OCI-LY1 (cell line): ENCODE measurements at regions not wholly inside any gene's neighbourhood (a gene's known extent, or its start where the extent isn't known, plus 50 kb on each side); places are given as distances from the start of the nearest gene placed in this dataset.

Source experiments
- EZH2 ChIP-seq: fragments of 200-600 bp; sonication (generic), shearing (Covaris generic); IDR thresholded peaks from 2 replicates; pipeline ENCODE4 v1.8.0; 2017; ENCODE audit warnings: borderline replicate concordance, mixed run types, mild to moderate bottlenecking, antibody characterized with exemption, low read length, moderate library complexity, mixed read lengths
- TF ChIP-seq, protein P1 (sequence below): fragments of 200-600 bp; sonication (generic), shearing (Covaris generic); IDR thresholded peaks from 2 replicates; pipeline ENCODE4 v1.5.1; 2017; ENCODE audit warnings: mild to moderate bottlenecking, antibody characterized with exemption, low read length, moderate library complexity, mixed read lengths

DNA sequence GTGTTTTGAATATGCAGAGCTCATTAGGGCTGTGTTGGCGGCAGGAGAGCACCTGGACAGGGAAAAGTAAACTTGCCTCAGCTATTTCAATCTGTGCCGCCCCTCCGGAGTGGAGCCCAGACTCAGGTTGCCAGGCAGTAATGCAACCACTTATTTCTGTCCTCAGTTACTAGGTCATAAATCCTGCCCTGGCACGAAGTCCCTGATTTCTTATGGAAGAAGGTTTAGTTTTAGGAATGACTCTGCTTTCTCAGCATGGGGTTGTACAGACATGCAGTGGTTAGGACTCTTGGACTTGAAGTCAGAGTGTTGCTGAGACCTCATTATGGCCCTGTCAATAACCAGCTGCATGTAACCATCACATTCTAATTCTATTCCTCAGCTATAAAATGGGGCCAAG is 98.3 kb upstream of the FGGY start:
- TF ChIP-seq, protein P1, sequence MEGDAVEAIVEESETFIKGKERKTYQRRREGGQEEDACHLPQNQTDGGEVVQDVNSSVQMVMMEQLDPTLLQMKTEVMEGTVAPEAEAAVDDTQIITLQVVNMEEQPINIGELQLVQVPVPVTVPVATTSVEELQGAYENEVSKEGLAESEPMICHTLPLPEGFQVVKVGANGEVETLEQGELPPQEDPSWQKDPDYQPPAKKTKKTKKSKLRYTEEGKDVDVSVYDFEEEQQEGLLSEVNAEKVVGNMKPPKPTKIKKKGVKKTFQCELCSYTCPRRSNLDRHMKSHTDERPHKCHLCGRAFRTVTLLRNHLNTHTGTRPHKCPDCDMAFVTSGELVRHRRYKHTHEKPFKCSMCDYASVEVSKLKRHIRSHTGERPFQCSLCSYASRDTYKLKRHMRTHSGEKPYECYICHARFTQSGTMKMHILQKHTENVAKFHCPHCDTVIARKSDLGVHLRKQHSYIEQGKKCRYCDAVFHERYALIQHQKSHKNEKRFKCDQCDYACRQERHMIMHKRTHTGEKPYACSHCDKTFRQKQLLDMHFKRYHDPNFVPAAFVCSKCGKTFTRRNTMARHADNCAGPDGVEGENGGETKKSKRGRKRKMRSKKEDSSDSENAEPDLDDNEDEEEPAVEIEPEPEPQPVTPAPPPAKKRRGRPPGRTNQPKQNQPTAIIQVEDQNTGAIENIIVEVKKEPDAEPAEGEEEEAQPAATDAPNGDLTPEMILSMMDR, result no peak
- no peak for TF ChIP-seq EZH2
